KBM-7 (cell line): ENCODE measurements at regions not wholly inside any gene's neighbourhood (a gene's known extent, or its start where the extent isn't known, plus 50 kb on each side); places are given as distances from the start of the nearest gene placed in this dataset.
"Not testable (repeated sequence)": the region's sequence is repeated elsewhere in the genome, so short reads cannot be mapped to it uniquely, and the experiment has no call there.

Source experiments
- DNase-seq: peaks from one replicate; pipeline ENCODE4 v3.0.0-alpha.2; 2015
- in situ Hi-C: fragments of 300-500 bp; cut with MboI; formaldehyde crosslinking; loops from 2 replicates; pipeline ENCODE4 v1.14.3; 2020; ENCODE audit warnings: low sequenced_read_pairs, low pct_unique_long_range_greater_than_20kb, mixed read lengths

- DNase-seq = no peak
Measured at GRCh38 chr2:150676747-150677383, 189.4 kb upstream of the RND3 start.

GRCh38 chr2:150675807-150676206 lies 188.3 kb upstream of the RND3 start:
- no peak for DNase-seq
- in situ Hi-C loops = no loop called here

More at GRCh38 chr2:150676747-150677383, 189.4 kb upstream of the RND3 start:
- in situ Hi-C loops = no loop called here

GRCh38 chr2:150674283-150674682 lies 186.8 kb upstream of the RND3 start:
- no peak for DNase-seq
- in situ Hi-C loops = no loop called here

- no peak for DNase-seq
- in situ Hi-C loops = no loop called here
Measured at GRCh38 chr2:150672311-150672710, 184.8 kb upstream of the RND3 start.

GRCh38 chr2:150669492-150669891 lies 182.0 kb upstream of the RND3 start:
- in situ Hi-C loops = no loop called here
- DNase-seq = no peak

GRCh38 chr2:150667039-150667438 lies 179.6 kb upstream of the RND3 start:
- DNase-seq, in situ Hi-C loops: not testable (repeated sequence)

GRCh38 chr2:150663143-150663542 lies 175.7 kb upstream of the RND3 start:
- DNase-seq = no peak
- in situ Hi-C loops = no loop called here

GRCh38 chr2:150656002-150656401 lies 168.5 kb upstream of the RND3 start:
- no peak for DNase-seq
- in situ Hi-C loops = no loop called here

- no peak for DNase-seq
- in situ Hi-C loops = no loop called here
Measured at GRCh38 chr2:150653351-150653750, 165.9 kb upstream of the RND3 start.

GRCh38 chr2:150647943-150648342 lies 160.5 kb upstream of the RND3 start:
- in situ Hi-C loops = no loop called here
- DNase-seq = no peak

- in situ Hi-C loops = no loop called here
- no peak for DNase-seq
Measured at GRCh38 chr2:150646746-150647145, 159.3 kb upstream of the RND3 start.

GRCh38 chr2:150644298-150645067 lies 157.0 kb upstream of the RND3 start:
- no peak for DNase-seq
- in situ Hi-C loops = no loop called here

GRCh38 chr2:150643114-150643725 lies 155.8 kb upstream of the RND3 start:
- DNase-seq = no peak
- in situ Hi-C loops = no loop called here

GRCh38 chr2:150640039-150640438 lies 152.6 kb upstream of the RND3 start:
- in situ Hi-C loops = no loop called here
- no peak for DNase-seq

- in situ Hi-C loops = no loop called here
- no peak for DNase-seq
Measured at GRCh38 chr2:150639383-150639782, 151.9 kb upstream of the RND3 start.

GRCh38 chr2:150631236-150631821 lies 143.9 kb upstream of the RND3 start:
- in situ Hi-C loops = no loop called here
- DNase-seq = no peak

GRCh38 chr2:150630587-150631235 lies 143.2 kb upstream of the RND3 start:
- in situ Hi-C loops = no loop called here
- no peak for DNase-seq

- in situ Hi-C loops = no loop called here
- no peak for DNase-seq
Measured at GRCh38 chr2:150627526-150627925, 140.1 kb upstream of the RND3 start.

GRCh38 chr2:150626934-150627411 lies 139.5 kb upstream of the RND3 start:
- in situ Hi-C loops = no loop called here
- DNase-seq = no peak
